CD8-positive, alpha-beta memory T cell (primary cell): ENCODE measurements at regions not wholly inside any gene's neighbourhood (a gene's known extent, or its start where the extent isn't known, plus 50 kb on each side); places are given as distances from the start of the nearest gene placed in this dataset.

Experiments used
- CTCF ChIA-PET: fragments of 350-600 bp; sonication (Branson Sonifier 250); formaldehyde crosslinking; loops from one replicate; lab custom pipeline; 2021; ENCODE audit warnings: antibody characterized with exemption; lab: Charles Lee
- POLR2A ChIA-PET: fragments of 350-600 bp; sonication (Branson Sonifier 250); formaldehyde crosslinking; loops from one replicate; lab custom pipeline; 2021; ENCODE audit warnings: antibody characterized with exemption; lab: Charles Lee
- DNase-seq, 5 donors: peaks; one replicate each; pipeline versions ENCODE4 v3.0.0 to v3.0.0-alpha.2; 2020 to 2022; ENCODE audit warnings: mixed read lengths in 1 of 5
- H3K27ac ChIP-seq: one replicate; pipeline ENCODE4 v1.7.0; 2013; ENCODE audit warnings: low read depth, mild to moderate bottlenecking, low read length, moderate library complexity
- H3K27me3 ChIP-seq: 2 replicates; pipeline ENCODE4 v1.7.0; 2013; ENCODE audit warnings: low read length, mild to moderate bottlenecking; ENCODE audit not compliant: insufficient read depth, poor library complexity, severe bottlenecking
- H3K36me3 ChIP-seq: 2 replicates; pipeline ENCODE4 v1.7.0; 2013; ENCODE audit warnings: mild to moderate bottlenecking, low read length, moderate library complexity; ENCODE audit not compliant: insufficient read depth
- H3K4me1 ChIP-seq: 2 replicates; pipeline ENCODE4 v1.7.0; 2013; ENCODE audit warnings: mild to moderate bottlenecking, low read length, moderate library complexity; ENCODE audit not compliant: insufficient read depth
- H3K4me3 ChIP-seq: 2 replicates; pipeline ENCODE4 v1.7.0; 2013; ENCODE audit warnings: mild to moderate bottlenecking, low read length
- H3K9me3 ChIP-seq: 2 replicates; pipeline ENCODE4 v1.7.0; 2013; ENCODE audit warnings: mild to moderate bottlenecking, low read length
- H3K27ac Mint-ChIP-seq, 8 donors: one replicate each; pipeline ENCODE4 v1.8.0; 2020 to 2021; ENCODE audit warnings: mixed read lengths in 8 of 8, mild to moderate bottlenecking in 6 of 8, inconsistent platforms in 3 of 8, moderate library complexity in 3 of 8
- H3K27me3 Mint-ChIP-seq, 2 donors: one replicate each; pipeline ENCODE4 v1.8.0; 2020 to 2021; ENCODE audit warnings: mixed read lengths in 2 of 2, mild to moderate bottlenecking in 1 of 2, moderate library complexity in 1 of 2
- H3K36me3 Mint-ChIP-seq, 3 donors: one replicate each; pipeline ENCODE4 v1.8.0; 2020 to 2021; ENCODE audit warnings: mixed read lengths in 3 of 3, inconsistent platforms in 1 of 3, mild to moderate bottlenecking in 1 of 3
- H3K4me1 Mint-ChIP-seq, 3 donors: one replicate each; pipeline ENCODE4 v1.8.0; 2020 to 2021; ENCODE audit warnings: mixed read lengths in 3 of 3, inconsistent platforms in 1 of 3, mild to moderate bottlenecking in 1 of 3
- H3K4me3 Mint-ChIP-seq, 7 donors: one replicate each; pipeline ENCODE4 v1.8.0; 2020 to 2021; ENCODE audit warnings: mixed read lengths in 7 of 7, mild to moderate bottlenecking in 6 of 7, moderate library complexity in 4 of 7, inconsistent platforms in 2 of 7
- H3K9me3 Mint-ChIP-seq, 5 donors: one replicate each; pipeline ENCODE4 v1.8.0; 2020 to 2022; ENCODE audit warnings: mixed read lengths in 5 of 5, mild to moderate bottlenecking in 3 of 5, moderate library complexity in 2 of 5, inconsistent platforms in 1 of 5

DNA sequence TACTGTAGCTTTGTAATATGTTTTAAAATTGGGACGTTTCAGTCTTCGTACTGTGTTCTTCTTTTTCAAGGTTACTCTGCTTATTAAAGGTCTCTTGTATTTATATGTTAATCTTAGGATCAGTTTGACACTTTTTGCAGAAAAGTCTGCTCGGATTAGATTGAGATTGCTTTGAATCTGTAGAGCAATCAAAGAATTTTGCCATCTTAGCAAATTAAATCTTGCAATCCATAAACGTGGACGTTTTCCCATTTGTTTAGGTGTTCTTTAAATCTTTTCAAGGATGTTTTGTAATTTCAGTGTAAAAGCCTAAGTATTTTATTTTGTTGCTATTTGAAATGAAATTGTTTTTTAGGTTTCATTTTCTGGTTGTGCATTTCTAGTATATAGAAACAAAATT, 78.0 kb upstream of the GTSF1L start:
- H3K4me1 Mint-ChIP-seq: peaks cover 0 to 7% (median 0%) of the 10 kb centered on the region in 3 donors
- Histone ChIP-seq H3K4me3 (no peak overlapping the region), H3K27ac (no peak overlapping the region), H3K9me3 (peaks cover 8% of the 10 kb centered on the region), H3K36me3 (no peaks in the 10 kb centered on the region), H3K27me3 (no peaks in the 10 kb centered on the region), H3K4me1 (no peaks in the 10 kb centered on the region)
- H3K27ac Mint-ChIP-seq: no peak overlapping the region
- H3K9me3 Mint-ChIP-seq: peaks cover 19 to 39% (median 22%) of the 10 kb centered on the region in 5 donors
- H3K27me3 Mint-ChIP-seq: peaks cover 3 to 13% of the 10 kb centered on the region in 2 donors
- ChIA-PET CTCF (no interaction called here), POLR2A (no interaction called here)
- peaks cover 1 to 14% (median 6%) of the 10 kb centered on the region in 3 donors for H3K36me3 Mint-ChIP-seq
- DNase-seq: no peak
- no peak overlapping the region for H3K4me3 Mint-ChIP-seq

DNA sequence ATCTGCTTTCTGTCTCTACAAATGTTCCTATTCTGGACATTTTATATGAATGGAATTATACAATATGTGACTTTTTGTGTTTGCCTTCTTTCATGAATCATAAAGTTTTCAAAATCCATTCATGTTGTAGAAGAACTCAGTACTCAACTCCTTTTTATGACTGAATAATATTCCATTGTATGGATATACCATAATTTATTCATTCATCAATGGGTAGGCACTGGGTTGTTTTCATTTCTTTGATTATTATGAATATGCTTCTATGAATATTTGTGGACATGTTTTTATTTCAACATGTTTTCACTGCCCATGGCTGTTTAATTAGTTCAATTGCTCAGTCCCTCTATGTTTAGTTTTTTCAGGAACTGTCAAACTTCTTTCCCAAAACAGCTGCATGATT, 76.5 kb upstream of the GTSF1L start:
- CTCF ChIA-PET: no interaction called here

DNA sequence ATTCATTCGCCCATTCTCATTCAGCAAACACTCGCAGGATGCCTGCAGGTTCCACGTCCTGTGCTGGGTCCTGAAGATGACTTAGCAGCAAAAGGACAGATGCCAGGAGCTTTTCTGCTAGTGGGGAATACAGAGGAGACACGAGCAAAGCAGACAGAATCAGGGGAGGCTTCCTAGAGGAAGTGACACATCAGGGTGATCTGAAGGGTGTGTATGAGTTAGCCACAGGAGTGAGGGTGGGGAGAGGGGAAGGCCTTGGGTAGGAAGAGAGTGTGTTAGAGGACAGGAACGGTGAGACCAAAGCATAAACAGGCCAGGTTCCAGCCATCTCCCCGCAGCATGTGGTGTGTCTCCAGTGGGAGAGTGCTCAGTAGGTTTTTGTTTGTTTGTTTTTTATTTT, 73.4 kb upstream of the GTSF1L start:
- no peaks in the 10 kb centered on the region for H3K9me3 ChIP-seq
- H3K27ac Mint-ChIP-seq: no peak overlapping the region
- ChIA-PET POLR2A (no interaction called here), CTCF (no interaction called here)
- no peak overlapping the region for H3K4me3 ChIP-seq
- no peaks in the 10 kb centered on the region for H3K4me1 ChIP-seq
- H3K36me3 Mint-ChIP-seq: peaks cover 0 to 8% (median 1%) of the 10 kb centered on the region in 3 donors
- H3K27ac ChIP-seq: no peak overlapping the region
- peaks cover 3 to 11% (median 5%) of the 10 kb centered on the region in 5 donors for H3K9me3 Mint-ChIP-seq
- peaks cover 0 to 8% of the 10 kb centered on the region in 2 donors for H3K27me3 Mint-ChIP-seq
- H3K27me3 ChIP-seq: no peaks in the 10 kb centered on the region
- H3K4me3 Mint-ChIP-seq: peak overlapping the region in 1 of 7 donors; percentile 11
- peaks cover 0 to 24% (median 2%) of the 10 kb centered on the region in 3 donors for H3K4me1 Mint-ChIP-seq
- H3K36me3 ChIP-seq: no peaks in the 10 kb centered on the region
- DNase-seq: no peak

More for the DNA sequence above, 76.5 kb upstream of the GTSF1L start:
- Mint-ChIP-seq H3K27me3 (peaks cover 3 to 13% of the 10 kb centered on the region in 2 donors), H3K9me3 (peaks cover 7 to 29% (median 12%) of the 10 kb centered on the region in 5 donors), H3K27ac (no peak overlapping the region), H3K4me3 (no peak overlapping the region), H3K36me3 (peaks cover 1 to 14% (median 6%) of the 10 kb centered on the region in 3 donors), H3K4me1 (peaks cover 0 to 22% (median 2%) of the 10 kb centered on the region in 3 donors)
- H3K27ac ChIP-seq: no peak overlapping the region
- H3K4me1 ChIP-seq: no peaks in the 10 kb centered on the region
- H3K36me3 ChIP-seq: no peaks in the 10 kb centered on the region
- DNase-seq: no peak
- no peak overlapping the region for H3K4me3 ChIP-seq
- no peaks in the 10 kb centered on the region for H3K27me3 ChIP-seq
- POLR2A ChIA-PET: no interaction called here
- H3K9me3 ChIP-seq: no peaks in the 10 kb centered on the region

DNA sequence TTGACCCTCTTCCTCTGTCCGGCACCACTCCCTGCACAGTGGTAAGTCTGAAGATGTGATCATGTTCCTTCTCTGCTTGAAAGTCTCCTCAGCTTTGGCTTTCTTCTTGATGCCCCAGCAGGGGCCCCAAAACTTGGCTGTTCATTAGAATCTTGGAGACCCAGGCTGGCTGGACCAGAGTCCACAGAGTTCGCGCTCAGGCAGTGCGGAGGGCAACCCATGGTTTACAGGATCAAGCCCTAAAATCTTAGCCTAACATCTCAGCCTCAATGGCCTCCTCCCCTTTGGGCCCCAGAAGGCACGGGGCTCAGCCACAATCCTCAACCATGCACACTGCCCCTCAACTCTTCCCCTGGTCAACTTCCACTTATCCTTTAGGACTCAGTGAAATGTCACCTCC, 72.9 kb upstream of the GTSF1L start:
- Histone ChIP-seq H3K36me3 (no peaks in the 10 kb centered on the region), H3K27ac (no peak overlapping the region), H3K27me3 (no peaks in the 10 kb centered on the region), H3K4me3 (no peak overlapping the region), H3K4me1 (no peaks in the 10 kb centered on the region), H3K9me3 (no peaks in the 10 kb centered on the region)
- Mint-ChIP-seq H3K4me3 (no peak overlapping the region), H3K9me3 (peaks cover 3 to 9% (median 5%) of the 10 kb centered on the region in 5 donors), H3K27ac (peak overlapping the region in 1 of 8 donors; percentile 26), H3K36me3 (peaks cover 0 to 11% (median 1%) of the 10 kb centered on the region in 3 donors), H3K4me1 (peaks cover 0 to 24% (median 2%) of the 10 kb centered on the region in 3 donors), H3K27me3 (peaks cover 0 to 12% of the 10 kb centered on the region in 2 donors)
- POLR2A ChIA-PET: no interaction called here
- no peak for DNase-seq
- CTCF ChIA-PET: no interaction called here

- DNase-seq: no peak
- peaks cover 0 to 11% (median 1%) of the 10 kb centered on the region in 3 donors for H3K36me3 Mint-ChIP-seq
- peaks cover 0 to 24% (median 2%) of the 10 kb centered on the region in 3 donors for H3K4me1 Mint-ChIP-seq
- no peak overlapping the region for H3K27ac ChIP-seq
- CTCF ChIA-PET: no interaction called here
- H3K27me3 Mint-ChIP-seq: peaks cover 0 to 12% of the 10 kb centered on the region in 2 donors
- no peaks in the 10 kb centered on the region for H3K4me1 ChIP-seq
- H3K27me3 ChIP-seq: no peaks in the 10 kb centered on the region
- H3K4me3 Mint-ChIP-seq: peak overlapping the region in 1 of 7 donors; percentile 7
- no peaks in the 10 kb centered on the region for H3K36me3 ChIP-seq
- no peak overlapping the region for H3K4me3 ChIP-seq
- POLR2A ChIA-PET: no interaction called here
- H3K9me3 ChIP-seq: no peaks in the 10 kb centered on the region
- peak overlapping the region in 2 of 8 donors; percentile 40 to 61 for H3K27ac Mint-ChIP-seq
- H3K9me3 Mint-ChIP-seq: peaks cover 2 to 5% (median 3%) of the 10 kb centered on the region in 5 donors
Observed at GRCh38 chr20:43799150-43799711, 72.4 kb upstream of the GTSF1L start.

DNA sequence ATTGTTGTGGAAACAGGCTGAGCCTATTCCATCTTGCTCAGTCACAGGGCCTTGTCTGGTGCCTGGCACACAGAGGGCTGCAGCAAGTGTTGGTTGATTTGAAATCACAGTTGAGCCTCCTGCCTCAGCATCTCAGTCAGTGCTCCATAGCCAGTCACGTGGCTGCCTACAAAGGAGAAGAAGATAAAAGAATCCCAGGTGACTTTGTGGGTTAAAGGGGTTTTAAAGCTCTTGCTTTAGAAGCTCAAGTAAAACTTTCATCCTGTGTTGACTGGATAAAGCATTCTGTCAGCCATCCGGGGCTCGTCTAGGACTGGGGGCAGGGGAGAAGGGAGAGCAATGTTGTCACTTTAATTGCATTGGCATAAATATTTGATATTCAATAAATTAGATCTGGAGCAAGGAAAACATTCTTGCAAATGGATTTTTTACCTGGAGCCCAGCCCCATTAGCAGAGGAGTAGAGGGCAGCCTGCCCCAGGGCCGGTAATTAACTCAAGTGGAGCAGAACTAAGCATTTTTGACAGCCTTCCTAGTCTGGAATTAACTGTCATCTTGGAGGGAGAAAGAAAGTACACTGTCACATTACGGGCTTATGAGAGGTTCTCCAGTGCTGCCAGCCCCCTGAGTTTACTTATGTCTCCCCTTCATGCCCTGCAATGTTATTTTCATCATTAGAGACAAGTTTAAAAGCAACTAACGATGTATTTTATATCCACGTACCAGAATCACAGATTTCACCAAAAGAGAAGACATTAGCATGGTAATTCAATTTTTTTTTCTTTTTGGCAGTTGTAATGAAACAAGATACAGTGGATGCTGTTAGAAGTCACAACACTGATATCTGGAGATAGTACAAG, 71.7 kb upstream of the GTSF1L start:
- no peaks in the 10 kb centered on the region for H3K4me1 ChIP-seq
- no peak for DNase-seq
- H3K36me3 ChIP-seq: no peaks in the 10 kb centered on the region
- H3K9me3 ChIP-seq: no peaks in the 10 kb centered on the region
- no peak overlapping the region for H3K4me3 ChIP-seq
- peaks cover 0 to 8% (median under 1%) of the 10 kb centered on the region in 3 donors for H3K36me3 Mint-ChIP-seq
- H3K4me1 Mint-ChIP-seq: peaks cover 0 to 24% (median 2%) of the 10 kb centered on the region in 3 donors
- H3K27ac Mint-ChIP-seq: peak overlapping the region in 1 of 8 donors; percentile 40
- peak overlapping the region in 1 of 7 donors; percentile 7 for H3K4me3 Mint-ChIP-seq
- H3K27me3 Mint-ChIP-seq: peaks cover 0 to 12% of the 10 kb centered on the region in 2 donors
- H3K27ac ChIP-seq: no peak overlapping the region
- ChIA-PET POLR2A (no interaction called here), CTCF (no interaction called here)
- H3K9me3 Mint-ChIP-seq: peaks cover 0 to 2% (median under 1%) of the 10 kb centered on the region in 5 donors
- no peaks in the 10 kb centered on the region for H3K27me3 ChIP-seq

GRCh38 chr20:43794326-43794725, 67.5 kb upstream of the GTSF1L start:
- DNase-seq: no peak
- Histone ChIP-seq H3K27ac (no peak overlapping the region), H3K27me3 (no peaks in the 10 kb centered on the region), H3K36me3 (no peaks in the 10 kb centered on the region), H3K9me3 (no peaks in the 10 kb centered on the region), H3K4me1 (no peaks in the 10 kb centered on the region), H3K4me3 (no peak overlapping the region)
- peaks cover 7 to 10% (median 8%) of the 10 kb centered on the region in 5 donors for H3K9me3 Mint-ChIP-seq
- H3K27me3 Mint-ChIP-seq: peaks cover 8 to 12% of the 10 kb centered on the region in 2 donors
- no peak overlapping the region for H3K27ac Mint-ChIP-seq
- CTCF ChIA-PET: no interaction called here
- H3K36me3 Mint-ChIP-seq: peaks cover 0 to 16% (median 4%) of the 10 kb centered on the region in 3 donors
- H3K4me3 Mint-ChIP-seq: no peak overlapping the region
- peaks cover 0 to 13% (median 0%) of the 10 kb centered on the region in 3 donors for H3K4me1 Mint-ChIP-seq
- POLR2A ChIA-PET: no interaction called here

GRCh38 chr20:43789593-43789992, 62.8 kb upstream of the GTSF1L start:
- no peak overlapping the region for H3K27ac Mint-ChIP-seq
- DNase-seq: no peak
- peaks cover 6 to 16% (median 7%) of the 10 kb centered on the region in 3 donors for H3K4me1 Mint-ChIP-seq
- H3K4me1 ChIP-seq: no peaks in the 10 kb centered on the region
- H3K27ac ChIP-seq: no peak overlapping the region
- peaks cover 6 to 10% (median 8%) of the 10 kb centered on the region in 5 donors for H3K9me3 Mint-ChIP-seq
- no peaks in the 10 kb centered on the region for H3K27me3 ChIP-seq
- H3K36me3 Mint-ChIP-seq: peaks cover 0 to 9% (median 4%) of the 10 kb centered on the region in 3 donors
- ChIA-PET CTCF (no interaction called here), POLR2A (no interaction called here)
- H3K27me3 Mint-ChIP-seq: peaks cover 4 to 8% of the 10 kb centered on the region in 2 donors
- H3K4me3 ChIP-seq: no peak overlapping the region
- no peak overlapping the region for H3K4me3 Mint-ChIP-seq
- H3K9me3 ChIP-seq: no peaks in the 10 kb centered on the region
- no peaks in the 10 kb centered on the region for H3K36me3 ChIP-seq
